Mesenchymal stem cell (in vitro differentiated cells and primary cell): ENCODE measurements at regions not wholly inside any gene's neighbourhood (a gene's known extent, or its start where the extent isn't known, plus 50 kb on each side); places are given as distances from the start of the nearest gene placed in this dataset.

ENCODE experiments used
- DNase-seq: peaks from one replicate; pipeline ENCODE4 v3.0.0-alpha.2; 2013
- H2AFZ ChIP-seq: one replicate; pipeline ENCODE4 v1.6.1; 2013; ENCODE audit warnings: low read depth, mild to moderate bottlenecking, control low read depth, inconsistent platforms, low read length, moderate library complexity
- H2AK5ac ChIP-seq: 2 replicates; pipeline ENCODE4 v1.6.1; 2013; ENCODE audit warnings: low read length, moderate library complexity, mild to moderate bottlenecking, inconsistent platforms; ENCODE audit not compliant: severe bottlenecking
- H2BK120ac ChIP-seq: one replicate; pipeline ENCODE4 v1.6.1; 2013; ENCODE audit warnings: low read depth, mild to moderate bottlenecking, inconsistent platforms, low read length, moderate library complexity
- H2BK12ac ChIP-seq, 2 experiments: one replicate each; pipeline ENCODE4 v1.6.1; 2013; ENCODE audit warnings: inconsistent platforms in 2 of 2, low read length in 2 of 2, mild to moderate bottlenecking in 2 of 2, moderate library complexity in 2 of 2, control low read depth in 1 of 2
- H2BK15ac ChIP-seq: one replicate; pipeline ENCODE4 v1.6.1; 2013; ENCODE audit warnings: mild to moderate bottlenecking, low read depth, inconsistent platforms; ENCODE audit not compliant: poor library complexity, severe bottlenecking
- H2BK5ac ChIP-seq: 2 replicates; pipeline ENCODE4 v1.6.1; 2013; ENCODE audit warnings: low read depth, mild to moderate bottlenecking, low read length, control low read depth, inconsistent platforms; ENCODE audit not compliant: poor library complexity, severe bottlenecking
- H3K14ac ChIP-seq, 2 experiments: one replicate each; pipeline ENCODE4 v1.6.1; 2013; ENCODE audit warnings: inconsistent platforms in 2 of 2, low read length in 2 of 2, control low read depth in 1 of 2, mild to moderate bottlenecking in 1 of 2, moderate library complexity in 1 of 2
- H3K18ac ChIP-seq, 2 experiments: one replicate each; pipeline ENCODE4 v1.6.1; 2013; ENCODE audit warnings: inconsistent platforms in 2 of 2, low read length in 2 of 2, control low read depth in 1 of 2, low read depth in 1 of 2, mild to moderate bottlenecking in 1 of 2
- H3K23ac ChIP-seq, 2 experiments: one replicate each; pipeline ENCODE4 v1.6.1; 2013; ENCODE audit warnings: inconsistent platforms in 2 of 2, low read length in 2 of 2, mild to moderate bottlenecking in 2 of 2, moderate library complexity in 2 of 2, control low read depth in 1 of 2
- H3K27ac ChIP-seq: 2 replicates; pipeline ENCODE4 v1.5.1; 2013; ENCODE audit warnings: mild to moderate bottlenecking, moderate library complexity, low read length, control low read depth, inconsistent platforms; ENCODE audit not compliant: poor library complexity, severe bottlenecking
- H3K27me3 ChIP-seq, 2 experiments: 2 replicates each; pipeline versions ENCODE4 v1.6.1 to v1.7.0; 2013; ENCODE audit warnings: low read length in 2 of 2, mild to moderate bottlenecking in 2 of 2, moderate library complexity in 2 of 2, control low read depth in 1 of 2, inconsistent platforms in 1 of 2; ENCODE audit not compliant: control insufficient read depth in 1 of 2, insufficient read depth in 1 of 2
- H3K36me3 ChIP-seq, 2 experiments: 2 replicates each; pipeline versions ENCODE4 v1.6.1 to v1.7.0; 2013; ENCODE audit warnings: low read length in 2 of 2, control low read depth in 1 of 2, inconsistent platforms in 1 of 2, low read depth in 1 of 2, mild to moderate bottlenecking in 1 of 2; ENCODE audit not compliant: insufficient read depth in 2 of 2, control insufficient read depth in 1 of 2
- H3K4ac ChIP-seq, 2 experiments: one replicate each; pipeline ENCODE4 v1.6.1; 2013; ENCODE audit warnings: inconsistent platforms in 2 of 2, low read length in 2 of 2, mild to moderate bottlenecking in 2 of 2, moderate library complexity in 2 of 2, control low read depth in 1 of 2, low read depth in 1 of 2
- H3K4me1 ChIP-seq: 2 replicates; pipeline ENCODE4 v1.6.1; 2013; ENCODE audit warnings: low read depth, low read length, control low read depth; ENCODE audit not compliant: control insufficient read depth, insufficient read depth
- H3K4me2 ChIP-seq: 2 replicates; pipeline ENCODE4 v1.6.1; 2013; ENCODE audit warnings: low read length, mild to moderate bottlenecking, inconsistent platforms; ENCODE audit not compliant: poor library complexity, severe bottlenecking
- H3K4me3 ChIP-seq, 2 experiments: 2 replicates each; pipeline versions ENCODE4 v1.5.1 to v1.7.0; 2013; ENCODE audit warnings: low read length in 2 of 2, mild to moderate bottlenecking in 2 of 2, control low read depth in 1 of 2, low read depth in 1 of 2; ENCODE audit not compliant: insufficient read depth in 1 of 2
- H3K79me1 ChIP-seq: replicated peaks from 2 replicates; pipeline ENCODE4 v1.6.1; 2013; ENCODE audit warnings: mild to moderate bottlenecking, control low read depth, low read length, inconsistent platforms; ENCODE audit not compliant: poor library complexity, severe bottlenecking
- H3K9ac ChIP-seq: 2 replicates; pipeline ENCODE4 v1.7.0; 2013; ENCODE audit warnings: mild to moderate bottlenecking, low read length, moderate library complexity
- H3K9me3 ChIP-seq: 2 replicates; pipeline ENCODE4 v1.7.0; 2013; ENCODE audit warnings: mild to moderate bottlenecking, low read length; ENCODE audit not compliant: control insufficient read depth
- H4K8ac ChIP-seq: one replicate; pipeline ENCODE4 v1.6.1; 2013; ENCODE audit warnings: inconsistent platforms, mild to moderate bottlenecking, low read length, moderate library complexity
- H4K91ac ChIP-seq: one replicate; pipeline ENCODE4 v1.6.1; 2013; ENCODE audit warnings: mild to moderate bottlenecking, low read length, inconsistent platforms
- WGBS: methylation state at CpG from one replicate; pipeline ENCODE4 v1.1.7; 2013; ENCODE audit warnings: mixed read lengths; 5-methylcytosine and 5-hydroxymethylcytosine counted together

- H2BK15ac ChIP-seq, result no peak overlapping the region
- no peak overlapping the region for H3K27ac ChIP-seq
- no peak overlapping the region for H4K91ac ChIP-seq
- H2BK12ac ChIP-seq, result no peak overlapping the region
- peaks cover 63% of the 10 kb centered on the region for H3K9me3 ChIP-seq
- H2AFZ ChIP-seq, result no peak overlapping the region
- no peak overlapping the region for H3K14ac ChIP-seq
- no peak overlapping the region for H2BK120ac ChIP-seq
- H2BK5ac ChIP-seq, result no peak overlapping the region
- H3K23ac ChIP-seq, result no peak overlapping the region
- no peak overlapping the region for H3K4me3 ChIP-seq
- H4K8ac ChIP-seq, result no peak overlapping the region
- H3K4ac ChIP-seq, result no peak overlapping the region
- H3K9ac ChIP-seq, result no peak overlapping the region
- no peak overlapping the region for H3K4me2 ChIP-seq
- H3K79me1 ChIP-seq, result no peaks in the 10 kb centered on the region
- 59% methylated on average over 2 of the region's 2 CpGs for WGBS
- no peaks in the 10 kb centered on the region for H3K27me3 ChIP-seq
- no peak overlapping the region for H3K18ac ChIP-seq
- H2AK5ac ChIP-seq, result no peak overlapping the region
- DNase-seq, result peak; percentile 40
- no peaks in the 10 kb centered on the region for H3K4me1 ChIP-seq
- no peaks in the 10 kb centered on the region for H3K36me3 ChIP-seq
Observed at GRCh38 chr10:121007264-121007663, 156.1 kb downstream of the WDR11 start.

DNA sequence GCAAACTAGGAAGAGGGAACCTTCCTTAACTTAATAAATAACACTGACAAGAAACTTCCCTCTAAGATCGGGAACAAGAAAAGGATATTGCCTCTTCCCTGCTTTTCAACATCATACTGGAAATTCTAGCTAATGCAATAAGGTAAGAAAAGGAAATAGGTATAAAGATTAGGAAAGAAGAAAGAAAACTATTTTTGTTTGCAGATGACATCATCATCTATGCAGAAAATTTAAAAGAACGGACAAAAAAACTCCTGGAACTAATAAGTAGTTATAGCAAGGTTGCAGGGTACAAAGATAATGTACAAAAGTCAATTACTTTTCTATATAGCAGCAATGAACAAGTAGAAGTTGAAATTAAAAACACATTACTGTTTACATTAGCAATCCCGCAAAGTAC lies 164.8 kb downstream of the WDR11 start:
- H2BK15ac ChIP-seq, result no peak overlapping the region
- peaks cover 17% of the 10 kb centered on the region for H3K9me3 ChIP-seq
- H3K36me3 ChIP-seq, result no peaks in the 10 kb centered on the region
- no peak overlapping the region for H3K27ac ChIP-seq
- WGBS, result no CpG with 5 or more reads among the region's 3 CpGs
- no peak overlapping the region for H2BK120ac ChIP-seq
- H3K27me3 ChIP-seq, result no peaks in the 10 kb centered on the region
- H3K4me1 ChIP-seq, result no peaks in the 10 kb centered on the region
- no peak overlapping the region for H2AK5ac ChIP-seq
- no peak overlapping the region for H3K4ac ChIP-seq
- H4K91ac ChIP-seq, result no peak overlapping the region
- H3K14ac ChIP-seq, result no peak overlapping the region
- no peak overlapping the region for H3K23ac ChIP-seq
- no peaks in the 10 kb centered on the region for H3K79me1 ChIP-seq
- no peak overlapping the region for H3K18ac ChIP-seq
- H3K4me2 ChIP-seq, result no peak overlapping the region
- H2BK5ac ChIP-seq, result no peak overlapping the region
- no peak overlapping the region for H3K9ac ChIP-seq
- DNase-seq, result no peak
- no peak overlapping the region for H3K4me3 ChIP-seq
- H2AFZ ChIP-seq, result no peak overlapping the region
- no peak overlapping the region for H4K8ac ChIP-seq
- no peak overlapping the region for H2BK12ac ChIP-seq

DNA sequence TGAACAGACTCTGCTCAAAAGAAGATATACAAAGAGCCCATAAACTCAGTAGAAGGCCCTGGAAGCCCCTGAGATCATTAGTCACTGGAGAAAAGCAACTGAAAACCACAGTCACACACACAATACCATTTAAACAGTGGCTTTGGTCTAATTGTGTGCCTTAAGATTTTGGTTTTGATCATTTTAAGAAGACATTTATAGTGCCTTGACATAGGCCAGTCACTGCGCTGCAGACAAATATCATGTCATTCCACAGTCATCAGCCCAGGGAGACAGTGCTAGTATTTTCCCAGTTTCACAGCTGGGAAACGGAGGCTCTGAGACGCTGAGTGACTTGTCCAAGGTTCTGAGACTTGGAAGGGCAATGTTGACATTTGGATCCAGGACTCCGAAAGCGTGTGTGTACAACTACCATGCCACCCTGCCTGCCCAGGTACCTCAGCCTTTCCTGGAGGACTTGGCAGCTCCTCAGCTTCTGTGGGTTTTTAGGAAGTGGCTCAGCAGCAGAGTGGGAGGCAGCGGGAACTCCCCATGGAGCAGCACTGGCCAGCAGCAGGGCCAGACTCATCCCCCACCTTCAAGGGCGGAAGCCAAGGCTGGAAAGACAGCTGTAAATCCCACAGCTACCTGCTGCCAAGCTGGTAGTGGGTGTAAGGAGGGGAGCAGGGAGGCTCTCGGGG lies 173.9 kb downstream of the WDR11 start:
- Histone ChIP-seq H2BK5ac (no peak overlapping the region), H3K27ac (no peak overlapping the region), H3K23ac (no peak overlapping the region), H3K4me1 (no peaks in the 10 kb centered on the region), H3K27me3 (no peaks in the 10 kb centered on the region), H3K36me3 (no peaks in the 10 kb centered on the region), H3K4me2 (no peak overlapping the region), H3K14ac (no peak overlapping the region), H3K4ac (no peak overlapping the region), H3K9me3 (no peaks in the 10 kb centered on the region), H4K8ac (no peak overlapping the region), H2BK12ac (no peak overlapping the region), H3K9ac (no peak overlapping the region), H2BK120ac (no peak overlapping the region), H2AFZ (no peak overlapping the region), H2AK5ac (no peak overlapping the region), H3K4me3 (no peak overlapping the region), H4K91ac (no peak overlapping the region), H3K79me1 (no peaks in the 10 kb centered on the region), H2BK15ac (no peak overlapping the region), H3K18ac (no peak overlapping the region)
- WGBS, result 81% methylated on average over 8 of the region's 8 CpGs
- DNase-seq, result no peak

DNA sequence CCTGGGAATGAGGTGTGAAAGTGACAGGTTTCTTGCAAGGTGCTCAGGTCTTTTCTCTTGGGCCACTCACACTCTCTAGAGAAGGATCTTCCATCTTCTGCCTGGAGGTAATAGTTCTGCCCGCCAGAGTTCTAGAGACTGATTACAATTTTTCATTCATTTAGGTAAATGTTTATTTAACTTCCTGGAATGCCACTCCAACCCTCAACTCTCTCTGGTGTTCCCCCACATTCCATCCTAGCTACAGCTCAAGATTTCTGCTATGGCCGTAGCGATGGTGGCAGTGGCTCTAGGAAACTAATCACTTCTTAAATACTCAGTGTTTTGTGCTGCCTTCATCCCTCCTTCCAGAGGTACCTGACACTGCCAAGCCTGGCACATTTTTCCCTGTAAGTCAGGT lies 174.6 kb downstream of the WDR11 start:
- Histone ChIP-seq H3K4me2 (no peak overlapping the region), H3K4me3 (no peak overlapping the region), H3K9me3 (no peaks in the 10 kb centered on the region), H3K79me1 (no peaks in the 10 kb centered on the region), H2AFZ (no peak overlapping the region), H2BK12ac (no peak overlapping the region), H3K27me3 (no peaks in the 10 kb centered on the region), H3K27ac (no peak overlapping the region), H2BK5ac (no peak overlapping the region), H4K91ac (no peak overlapping the region), H2AK5ac (no peak overlapping the region), H3K23ac (no peak overlapping the region), H3K18ac (no peak overlapping the region), H3K14ac (no peak overlapping the region), H3K9ac (no peak overlapping the region), H3K4me1 (no peaks in the 10 kb centered on the region), H3K36me3 (no peaks in the 10 kb centered on the region), H3K4ac (no peak overlapping the region), H2BK15ac (no peak overlapping the region), H2BK120ac (no peak overlapping the region), H4K8ac (no peak overlapping the region)
- 92% methylated on average over 2 of the region's 3 CpGs for WGBS
- DNase-seq, result no peak
